RKO (cell line): ENCODE measurements at regions not wholly inside any gene's neighbourhood (a gene's known extent, or its start where the extent isn't known, plus 50 kb on each side); places are given as distances from the start of the nearest gene placed in this dataset.
A peak's percentile ranks its signal among the peaks of the same experiment; 100 is the strongest.
"Not testable (repeated sequence)": the region's sequence is repeated elsewhere in the genome, so short reads cannot be mapped to it uniquely, and the experiment has no call there.

Experiments
- DNase-seq: peaks from one replicate; pipeline ENCODE4 v3.0.0-alpha.2; 2016; ENCODE audit warnings: low spot score

DNA sequence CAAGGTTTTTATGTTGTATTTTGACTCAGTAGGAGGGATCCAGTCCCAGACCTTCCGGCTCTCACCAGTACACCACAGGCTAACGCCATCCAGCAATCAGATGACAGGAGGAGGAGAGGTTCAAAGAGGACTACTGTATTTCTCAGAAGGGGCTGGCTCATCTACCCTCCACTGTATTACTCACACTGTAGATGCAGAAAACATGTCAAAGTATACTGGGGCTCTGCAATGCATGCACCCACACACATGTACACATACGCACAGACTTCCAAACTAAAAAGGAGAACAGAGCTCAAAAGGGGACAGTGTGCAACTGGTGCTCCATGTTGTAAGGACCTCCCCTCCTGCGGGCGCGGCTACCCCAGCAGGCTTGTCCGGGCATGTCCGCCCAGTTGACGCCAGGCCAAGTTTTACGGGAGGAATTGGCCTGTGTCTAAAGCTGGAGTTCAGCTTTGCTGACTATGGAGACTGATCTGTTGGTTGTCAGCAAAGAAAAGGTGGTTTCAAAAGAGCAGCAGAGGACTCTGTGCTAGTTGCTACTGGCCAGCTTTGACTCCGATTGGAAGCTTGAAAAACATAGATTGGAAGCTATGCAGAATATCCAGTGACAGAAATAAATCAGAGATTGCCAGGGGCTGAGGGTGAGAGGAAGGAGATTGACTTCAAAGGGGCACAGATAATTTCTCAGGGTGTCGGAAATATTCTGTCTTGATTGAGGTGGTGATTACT lies 314.2 kb downstream of the DLEU7 start:
- DNase-seq: no peak

- peak; percentile 40 for DNase-seq
These were observed 311.3 kb downstream of the DLEU7 start for GRCh38 chr13:50531917-50532899.

DNA sequence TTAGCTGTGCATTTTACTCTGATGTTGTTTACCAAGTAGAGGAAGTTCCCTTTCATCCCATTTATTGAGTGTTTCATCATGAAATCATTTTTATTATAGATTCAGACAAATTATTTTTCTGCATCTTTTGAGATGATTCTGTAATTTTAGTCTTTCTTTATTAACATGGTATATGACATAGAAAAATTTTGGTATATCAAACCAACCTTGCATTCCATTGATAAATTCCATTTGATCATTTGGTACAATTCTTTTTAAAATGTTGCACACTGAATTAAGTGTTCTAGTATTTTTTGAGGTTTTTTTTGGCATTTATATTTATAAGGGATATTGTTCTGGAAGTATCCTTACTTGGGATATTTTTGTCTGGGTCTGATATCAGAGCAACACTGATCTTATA lies 308.4 kb downstream of the DLEU7 start:
- no peak for DNase-seq

- DNase-seq: no peak
These were observed 306.5 kb downstream of the DLEU7 start for GRCh38 chr13:50537029-50537428.

GRCh38 chr13:50539791-50540530 lies 303.5 kb downstream of the DLEU7 start:
- DNase-seq: no peak

DNA sequence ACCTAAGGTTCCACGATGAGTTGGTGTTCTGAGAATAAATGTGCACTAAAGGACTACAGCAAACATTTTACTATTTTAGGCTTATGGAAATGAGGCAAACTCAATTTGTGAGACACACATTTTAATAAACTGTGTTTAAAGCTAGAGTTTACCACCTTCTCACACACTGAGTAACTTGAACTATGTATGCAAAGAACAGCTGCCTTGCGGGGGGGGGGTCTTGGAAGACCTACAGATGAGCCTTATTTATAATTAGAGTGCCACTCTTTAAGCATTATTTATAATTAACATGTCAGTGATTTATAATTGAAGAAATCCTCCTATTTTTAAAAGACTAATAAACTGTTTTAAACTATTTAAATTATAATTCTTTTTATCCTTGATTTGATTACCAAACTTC lies 300.4 kb downstream of the DLEU7 start:
- DNase-seq: no peak

DNA sequence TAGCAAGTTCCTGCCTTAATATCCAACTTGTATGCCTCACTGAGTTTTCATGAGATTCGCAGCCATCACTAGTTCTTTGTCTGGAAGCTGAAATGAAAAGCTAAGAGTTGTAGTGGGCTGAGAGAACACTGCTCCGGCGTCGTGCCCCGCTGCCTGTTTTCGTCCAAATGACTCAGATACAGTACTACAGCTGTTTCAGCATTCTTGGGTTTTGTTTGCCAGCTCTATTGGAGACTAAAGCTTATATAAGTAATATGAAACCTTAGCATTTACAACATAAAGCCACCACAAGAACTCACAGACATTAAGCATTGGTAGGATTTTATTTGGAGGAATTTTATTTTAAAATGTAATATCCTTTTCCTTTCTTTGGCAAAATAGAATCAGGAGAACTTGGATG lies 299.7 kb downstream of the DLEU7 start:
- DNase-seq: no peak

- DNase-seq: no peak
These were observed 299.3 kb downstream of the DLEU7 start for GRCh38 chr13:50544211-50544610.

DNA sequence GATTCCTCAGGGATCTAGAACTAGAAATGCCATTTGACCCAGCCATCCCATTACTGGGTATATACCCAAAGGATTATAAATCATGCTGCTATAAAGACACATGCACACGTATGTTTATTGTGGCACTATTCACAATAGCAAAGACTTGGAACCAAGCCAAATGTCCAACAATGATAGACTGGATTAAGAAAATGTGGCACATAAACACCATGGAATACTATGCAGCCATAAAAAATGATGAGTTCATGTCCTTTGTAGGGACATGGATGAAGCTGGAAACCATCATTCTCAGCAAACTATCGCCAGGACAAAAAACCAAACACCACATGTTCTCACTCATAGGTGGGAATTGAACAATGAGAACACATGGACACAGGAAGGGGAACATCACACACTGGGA lies 296.3 kb downstream of the DLEU7 start:
- DNase-seq: not testable (repeated sequence)

GRCh38 chr13:50548586-50548985 lies 294.9 kb downstream of the DLEU7 start:
- no peak for DNase-seq

DNA sequence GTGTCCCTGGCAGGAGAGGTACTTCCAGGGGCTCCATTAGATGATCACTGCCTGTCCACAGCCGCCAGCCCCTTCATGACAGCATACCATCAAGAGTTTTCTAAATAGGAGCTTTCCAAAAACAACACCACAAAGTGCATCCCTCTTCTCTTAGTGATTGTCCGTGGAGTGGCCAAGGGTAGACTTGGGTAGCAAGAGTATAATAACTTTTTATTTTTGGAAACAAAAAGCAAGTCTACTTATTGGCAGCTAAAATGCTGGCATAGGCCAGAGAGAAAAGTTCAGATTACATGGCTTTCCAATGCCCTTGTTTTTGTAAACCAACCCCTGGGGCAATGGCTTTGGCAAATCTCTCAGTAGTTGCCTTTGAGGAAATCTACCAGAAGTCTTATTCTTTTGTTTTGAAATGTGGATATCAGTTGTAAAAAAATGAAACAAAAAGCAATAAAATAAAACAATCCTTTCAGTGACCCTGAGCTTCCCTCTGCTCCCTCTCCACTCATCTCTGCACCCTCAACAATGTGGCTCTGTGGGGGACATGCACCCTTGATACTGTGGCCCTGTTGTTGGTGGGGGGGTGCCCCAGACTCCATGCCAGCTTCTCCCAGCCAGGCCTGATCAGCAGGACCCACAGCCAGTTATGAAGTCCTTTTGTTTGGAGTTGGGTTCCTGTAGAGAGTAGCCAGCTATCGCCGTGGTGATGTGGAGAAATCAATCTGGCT lies 294.1 kb downstream of the DLEU7 start:
- no peak for DNase-seq

- no peak for DNase-seq
These were observed 293.3 kb downstream of the DLEU7 start for GRCh38 chr13:50550151-50550550.

- no peak for DNase-seq
These were observed 291.0 kb downstream of the DLEU7 start for GRCh38 chr13:50552424-50552966.

DNA sequence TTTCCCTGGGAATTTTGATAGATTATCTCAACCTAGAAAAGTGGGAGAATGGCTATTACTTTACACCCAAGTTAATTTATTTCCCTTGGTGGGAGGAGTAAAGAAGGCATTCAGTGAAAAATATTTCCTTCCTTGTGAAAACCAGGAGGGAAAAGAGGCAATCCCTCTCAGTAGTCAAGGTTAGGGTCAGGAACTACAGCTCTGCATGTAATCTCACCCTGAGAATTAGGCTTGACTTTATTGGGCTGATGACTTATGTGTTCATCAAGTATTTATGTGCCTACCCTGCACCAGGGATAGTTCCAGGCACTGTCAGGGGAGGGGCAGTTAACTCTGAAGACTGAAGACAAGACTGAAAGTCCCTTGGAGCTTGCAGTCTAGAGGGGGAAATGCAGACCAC lies 281.8 kb downstream of the DLEU7 start:
- no peak for DNase-seq

GRCh38 chr13:50566646-50567045 lies 276.8 kb downstream of the DLEU7 start:
- DNase-seq: no peak

DNA sequence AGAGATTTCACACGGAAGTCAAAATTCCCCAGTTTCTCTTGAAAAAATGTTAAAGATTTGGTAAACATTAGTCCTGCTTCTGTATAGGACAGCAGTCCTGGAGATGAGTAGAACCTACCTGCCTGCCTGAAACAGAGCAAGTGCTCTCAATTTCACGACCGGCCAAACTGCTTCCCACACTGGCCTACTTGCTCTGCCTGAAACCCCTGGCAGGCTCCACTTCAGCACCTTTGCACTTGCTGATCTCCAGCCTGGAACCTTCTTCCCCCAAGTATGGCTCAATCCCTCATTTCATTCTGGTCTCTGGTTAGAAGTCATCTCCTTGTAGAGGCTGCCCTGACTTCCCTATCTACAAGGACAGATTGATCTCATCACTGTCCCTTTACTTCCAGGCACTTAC lies 271.4 kb downstream of the DLEU7 start:
- no peak for DNase-seq

DNA sequence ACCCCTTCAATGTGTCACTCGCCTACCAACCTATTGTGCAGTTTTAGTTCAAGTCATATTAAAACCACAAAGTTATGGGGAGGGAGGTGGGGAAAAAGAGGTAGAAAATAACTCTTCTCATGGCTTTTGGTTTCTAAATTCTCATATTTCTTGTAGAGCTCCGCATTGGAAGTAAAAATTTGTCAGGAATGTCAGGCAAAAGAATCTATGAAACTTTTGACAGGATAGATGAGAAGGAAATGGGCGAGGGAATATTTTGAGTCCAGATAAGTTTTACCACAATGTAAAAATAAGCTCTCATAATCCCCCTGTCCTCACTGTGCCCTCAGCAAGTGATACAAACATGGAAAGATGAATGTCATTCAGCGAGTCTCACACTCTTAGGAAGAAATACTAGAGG lies 270.4 kb downstream of the DLEU7 start:
- DNase-seq: no peak

DNA sequence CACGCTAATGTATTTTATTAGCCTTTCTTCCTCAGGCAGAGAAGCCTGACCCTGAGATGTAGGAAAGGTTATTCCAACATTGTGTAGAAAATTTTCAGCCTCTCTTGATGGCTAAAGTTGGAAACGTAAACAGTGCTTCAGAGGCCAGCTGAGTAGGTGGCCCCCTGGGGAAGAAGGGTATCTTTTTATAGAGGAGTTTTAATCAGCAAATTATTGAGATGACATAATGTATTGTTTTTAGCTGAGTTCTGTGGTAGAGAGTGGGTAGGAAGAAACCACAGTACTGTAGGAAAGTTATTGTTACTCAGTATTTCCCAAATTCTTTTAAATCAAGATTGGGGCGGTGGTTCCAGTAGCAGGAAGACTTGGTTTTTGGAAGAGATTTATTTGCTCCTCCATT lies 268.8 kb downstream of the DLEU7 start:
- DNase-seq: no peak

DNA sequence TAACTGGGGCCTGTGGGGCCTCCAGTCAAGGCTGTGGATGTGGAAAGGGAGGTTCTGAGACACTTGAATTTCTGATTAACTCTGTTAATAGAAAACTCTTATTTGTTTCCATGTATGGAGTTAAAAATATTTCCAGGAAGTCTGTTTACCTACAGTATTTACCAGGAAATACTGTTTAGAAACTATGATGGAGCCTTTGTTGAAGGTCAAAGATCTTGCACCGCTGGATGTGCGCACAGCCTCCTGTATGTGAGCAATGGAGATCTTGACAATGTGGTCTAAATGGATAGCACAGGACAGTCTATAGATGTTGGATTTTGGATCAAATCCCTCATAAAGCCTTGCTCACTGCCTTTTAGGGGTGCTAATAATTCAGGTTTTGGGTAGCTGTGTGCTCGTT lies 268.4 kb downstream of the DLEU7 start:
- no peak for DNase-seq

DNA sequence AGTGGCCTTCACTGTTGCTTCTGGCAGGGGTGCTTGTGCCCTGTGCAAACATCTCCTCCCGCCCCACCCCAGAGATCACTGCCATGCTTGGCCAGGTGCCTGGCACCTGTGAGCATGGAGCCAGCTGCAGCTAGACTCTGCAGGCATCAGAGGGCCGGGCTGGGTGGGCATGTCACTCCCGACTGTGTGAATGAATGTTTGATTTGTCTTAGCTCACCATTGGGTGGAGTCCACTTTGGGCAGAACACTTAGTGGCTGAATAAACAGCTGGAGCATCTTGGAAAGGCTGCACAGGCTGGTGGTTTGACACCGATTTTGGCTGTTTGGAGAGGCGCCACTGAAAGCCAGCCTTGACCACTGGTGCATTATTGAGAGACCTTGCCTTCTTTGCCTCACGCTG lies 267.3 kb downstream of the DLEU7 start:
- DNase-seq: no peak

GRCh38 chr13:50577806-50578205 lies 265.7 kb downstream of the DLEU7 start:
- DNase-seq: no peak
